KG1 (cell line): ENCODE measurements at regions not wholly inside any gene's neighbourhood (a gene's known extent, or its start where the extent isn't known, plus 50 kb on each side); places are given as distances from the start of the nearest gene placed in this dataset.
"Not testable (repeated sequence)": the region's sequence is repeated elsewhere in the genome, so short reads cannot be mapped to it uniquely, and the experiment has no call there.

Experiments
- DNase-seq: peaks from one replicate; lab custom pipeline; 2025; lab: John Stamatoyannopoulos, UW

DNA sequence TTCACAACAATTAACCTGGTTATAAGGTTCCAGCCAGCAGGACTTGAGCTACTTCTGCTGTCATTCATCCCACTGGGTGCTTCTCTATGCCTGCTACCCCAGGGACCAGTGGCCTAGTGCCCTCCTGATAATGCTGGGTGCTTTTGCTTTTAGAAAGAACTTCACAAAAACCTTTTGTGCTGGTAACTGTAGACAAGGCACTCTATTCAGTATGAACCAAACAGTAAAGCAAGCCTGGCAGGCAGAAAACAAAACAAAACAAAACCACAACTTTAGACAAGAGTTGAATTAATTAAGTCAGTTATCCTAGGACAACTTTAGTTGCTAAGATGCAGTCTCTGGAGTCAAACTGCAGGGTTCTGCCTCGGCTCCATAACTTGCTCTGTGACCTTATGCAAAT, 61.9 kb upstream of the ADGRL2 start:
- no peak for DNase-seq

DNA sequence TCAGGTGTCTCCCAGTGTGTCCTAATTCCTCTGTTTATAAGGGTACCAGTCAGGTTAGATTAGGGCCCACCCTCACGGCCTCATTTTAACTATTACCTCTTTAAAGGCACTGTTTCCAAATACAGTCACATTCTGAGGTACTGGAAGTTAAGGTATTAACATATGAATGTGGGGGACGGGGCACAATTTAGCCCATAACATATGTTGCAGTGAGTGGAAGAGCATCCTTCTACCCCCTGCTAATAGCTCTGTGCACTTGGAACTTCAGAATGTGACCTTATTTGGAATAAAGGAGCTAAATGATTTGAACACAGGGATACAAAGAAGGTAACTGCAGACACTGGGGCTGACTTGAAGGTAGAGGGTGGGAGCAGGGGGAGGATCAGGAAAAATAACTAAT, 67.3 kb upstream of the ADGRL2 start:
- DNase-seq, result no peak

DNA sequence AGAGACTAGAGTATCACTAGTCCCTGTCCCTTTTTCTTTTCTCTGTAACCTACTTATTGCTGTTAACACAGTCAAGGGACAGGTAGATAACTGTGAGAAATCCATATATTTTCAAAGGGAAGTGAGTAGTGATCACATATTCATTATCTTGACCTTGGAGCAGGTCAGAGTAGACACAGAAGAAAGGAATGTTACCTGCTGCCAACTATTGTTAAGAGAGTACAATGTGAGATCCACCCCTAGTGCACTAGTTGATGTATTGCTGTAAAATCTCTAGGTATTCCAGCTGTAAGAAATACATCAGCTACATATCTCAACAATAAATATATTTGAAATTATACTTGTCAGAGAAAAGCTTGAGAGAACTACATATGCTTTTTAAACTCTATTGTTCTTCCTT, 68.7 kb upstream of the ADGRL2 start:
- DNase-seq, result no peak

DNA sequence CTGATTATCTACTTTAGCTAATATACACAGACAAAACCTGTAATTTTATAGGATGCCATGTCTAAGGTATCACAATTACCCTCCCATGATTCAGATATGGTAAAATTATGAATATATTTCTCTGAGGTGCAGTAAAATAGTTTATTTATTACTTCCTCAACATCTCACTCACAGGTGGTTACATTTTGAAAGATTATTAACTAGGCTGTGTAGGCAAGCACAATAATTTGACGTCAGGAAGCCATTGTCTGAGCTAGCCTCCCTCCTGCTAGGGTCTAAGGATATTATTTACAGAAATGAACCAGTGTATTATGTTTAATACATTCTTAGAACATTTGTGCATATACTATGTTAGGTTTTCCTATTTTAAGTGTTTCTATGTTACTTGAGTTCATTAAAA, 69.9 kb upstream of the ADGRL2 start:
- no peak for DNase-seq

DNA sequence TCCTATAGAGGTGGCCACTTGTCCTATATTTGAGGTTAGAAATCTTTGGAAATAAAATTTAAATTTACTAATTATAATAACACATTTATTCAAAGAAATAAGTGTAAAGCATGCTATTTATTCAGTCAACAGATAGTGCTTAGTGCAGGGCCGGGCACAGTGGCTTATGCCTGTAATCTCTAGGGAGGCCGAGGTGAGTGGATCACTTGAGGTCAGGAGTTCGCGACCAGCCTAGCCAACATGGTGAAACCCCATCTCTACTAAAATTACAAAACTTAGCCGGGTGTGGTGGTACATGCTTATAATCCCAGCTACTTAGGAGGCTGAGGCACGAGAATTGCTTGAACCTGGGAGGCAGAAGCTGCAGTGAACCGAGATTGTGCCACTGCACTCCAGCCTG, 70.4 kb upstream of the ADGRL2 start:
- DNase-seq, result not testable (repeated sequence)

DNA sequence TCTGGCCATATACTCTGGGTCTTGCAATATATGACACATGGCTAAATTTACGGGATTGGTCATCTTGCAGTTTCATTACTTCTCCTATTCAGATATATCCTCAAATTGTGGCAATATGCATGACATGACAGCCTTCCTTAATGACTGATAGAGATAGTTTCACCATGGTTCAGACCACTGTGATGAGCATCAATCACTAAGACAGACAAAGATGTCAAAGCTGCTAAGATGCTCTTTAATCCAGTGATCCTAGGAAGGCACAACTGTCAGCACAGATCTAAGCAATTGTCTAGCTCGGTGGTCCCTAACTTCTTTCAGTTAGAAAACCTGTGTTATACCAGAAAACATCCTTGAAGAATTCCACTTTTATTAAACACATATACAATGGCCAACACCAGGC, 70.9 kb upstream of the ADGRL2 start:
- no peak for DNase-seq

DNA sequence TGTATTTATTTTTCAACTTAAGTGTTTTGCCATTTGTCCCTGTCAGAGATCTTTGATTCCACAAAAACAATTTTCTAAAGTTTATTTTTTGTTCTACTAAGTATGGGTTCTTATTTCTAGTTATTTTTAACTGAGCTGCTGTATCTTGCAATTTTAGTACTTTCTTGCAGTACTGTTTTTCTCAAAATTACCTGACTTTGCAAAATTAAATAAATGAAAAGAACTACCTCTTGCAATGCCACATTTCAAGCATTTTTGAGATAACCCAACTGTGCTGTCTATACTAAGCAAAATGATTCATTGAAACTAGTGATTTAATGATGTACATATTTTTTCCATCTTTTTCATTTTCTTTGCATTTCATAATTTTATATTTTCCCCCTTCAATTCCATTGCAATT, 71.5 kb upstream of the ADGRL2 start:
- no peak for DNase-seq

DNA sequence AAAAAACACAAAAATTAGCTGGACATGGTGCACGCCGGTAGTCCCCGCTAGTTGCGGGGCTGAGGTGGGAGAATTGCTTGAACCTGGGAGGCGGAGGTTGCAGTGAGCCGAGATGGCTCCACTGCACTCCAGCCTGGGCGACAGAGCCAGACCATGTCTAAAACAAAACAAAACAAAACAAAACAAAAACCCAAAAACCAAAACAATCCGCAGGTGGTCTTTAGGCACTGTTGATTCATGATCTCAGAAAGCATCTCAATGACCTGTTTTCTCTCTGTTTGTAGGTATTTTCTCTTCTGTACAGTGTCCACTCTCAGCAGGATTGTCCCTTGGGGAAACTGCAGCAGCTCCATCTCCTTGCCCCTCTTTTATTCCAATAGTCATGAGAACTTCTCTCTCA, 74.9 kb upstream of the ADGRL2 start:
- no peak for DNase-seq

DNA sequence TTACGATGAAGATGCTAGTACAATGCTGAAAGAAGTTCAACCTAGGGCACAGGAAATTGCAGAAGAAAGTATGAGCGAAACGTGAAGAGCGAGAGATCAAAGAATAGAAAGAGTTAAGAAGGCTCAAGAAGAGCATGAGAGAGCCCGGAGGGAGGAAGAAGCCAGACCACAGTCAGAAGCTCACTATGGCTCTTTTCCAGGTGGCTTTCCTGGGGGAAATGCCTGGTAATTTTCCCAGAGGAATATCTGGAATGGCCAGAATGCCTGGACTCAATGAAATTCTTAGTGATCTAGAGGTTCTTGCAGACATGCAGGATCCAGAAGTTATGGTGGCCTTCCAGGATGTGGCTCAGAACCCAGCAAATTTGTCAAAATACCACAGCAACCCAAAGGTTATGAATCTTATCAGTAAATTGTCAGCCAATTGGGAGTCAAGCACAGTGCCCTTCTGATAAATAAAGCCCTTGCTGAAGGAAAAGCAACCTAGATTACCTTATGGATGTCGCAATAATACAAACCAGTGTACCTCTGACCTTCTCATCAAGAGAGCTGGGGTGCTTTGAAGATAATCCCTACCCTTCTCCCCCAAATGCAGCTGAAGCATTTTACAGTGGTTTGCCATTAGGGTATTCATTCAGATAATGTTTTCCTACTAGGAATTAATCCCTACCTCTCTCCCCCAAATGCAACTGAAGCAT, 78.0 kb upstream of the ADGRL2 start:
- DNase-seq, result not testable (repeated sequence)

DNA sequence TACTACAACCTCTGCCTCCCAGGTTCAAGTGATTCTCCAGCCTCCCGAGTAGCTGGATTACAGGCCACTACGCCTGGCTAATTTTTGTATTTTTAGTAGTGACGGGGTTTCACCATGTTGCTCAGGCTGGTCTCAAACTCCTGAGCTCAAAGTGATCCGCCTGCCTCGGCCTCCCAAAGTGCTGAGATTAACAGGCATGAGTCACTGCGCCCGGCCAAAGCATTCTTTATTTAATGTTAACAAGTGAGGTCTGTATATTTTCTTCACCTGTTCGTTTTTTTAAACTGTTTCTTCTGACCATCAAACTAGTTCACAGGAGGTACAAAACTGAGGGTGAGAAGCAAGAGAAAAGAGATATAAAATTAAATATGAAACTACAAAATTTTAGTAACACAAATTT, 80.5 kb upstream of the ADGRL2 start:
- not testable (repeated sequence) for DNase-seq

DNA sequence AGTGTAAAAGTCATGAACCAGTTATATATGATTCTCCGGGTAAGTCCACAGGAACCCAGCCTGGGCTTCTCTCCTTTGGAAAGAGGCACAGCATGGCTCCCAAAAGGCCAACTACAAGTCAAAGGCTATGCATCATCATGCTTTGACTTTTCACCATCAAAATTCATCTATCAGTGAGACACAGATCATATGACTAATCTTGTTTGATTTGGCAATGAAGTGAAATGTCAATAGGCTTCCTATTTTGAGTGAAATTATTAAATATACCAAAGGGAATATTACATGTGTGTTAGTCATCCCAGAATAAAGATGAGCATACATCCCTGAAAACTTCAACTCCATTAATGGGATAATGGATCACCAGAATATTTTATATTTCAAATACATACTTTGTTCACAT, 83.5 kb upstream of the ADGRL2 start:
- DNase-seq, result no peak

DNA sequence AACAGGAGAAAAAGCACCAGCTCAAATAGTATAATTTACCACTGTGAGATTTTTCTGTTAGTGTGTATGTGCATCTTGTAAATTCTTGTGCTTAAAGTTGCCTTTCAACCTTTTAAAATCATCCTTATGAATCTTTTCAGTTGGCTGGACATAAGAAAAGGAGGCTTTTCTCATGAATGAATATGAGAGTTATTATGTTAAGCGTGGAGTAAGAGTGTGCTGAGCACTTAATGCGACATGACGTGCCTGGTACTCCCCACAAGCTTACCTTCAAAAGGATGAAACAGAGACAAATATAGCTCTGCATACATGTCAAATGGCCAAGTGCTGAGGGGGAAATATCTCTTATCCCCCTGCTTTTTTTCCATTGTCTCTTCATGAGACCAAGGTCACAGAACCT, 85.3 kb upstream of the ADGRL2 start:
- no peak for DNase-seq

DNA sequence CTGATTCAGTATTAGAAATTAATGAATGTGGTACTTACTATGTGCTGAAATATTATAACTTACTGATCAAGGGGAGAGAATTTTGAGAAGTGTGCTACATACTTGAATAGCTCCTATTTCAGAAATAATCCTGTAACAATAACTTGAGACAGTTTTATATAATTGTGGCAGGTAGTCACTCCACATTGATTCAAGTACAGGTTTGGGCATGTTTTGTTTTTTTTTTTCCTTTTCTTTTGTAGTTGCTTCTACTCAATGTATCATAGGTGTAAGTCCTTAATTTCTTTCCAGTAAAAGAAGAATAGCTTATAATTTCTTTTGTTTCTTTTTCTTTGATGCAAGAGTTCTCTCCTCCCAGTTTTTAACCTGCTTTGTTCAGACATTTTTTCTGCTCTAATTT, 86.1 kb upstream of the ADGRL2 start:
- DNase-seq, result no peak

DNA sequence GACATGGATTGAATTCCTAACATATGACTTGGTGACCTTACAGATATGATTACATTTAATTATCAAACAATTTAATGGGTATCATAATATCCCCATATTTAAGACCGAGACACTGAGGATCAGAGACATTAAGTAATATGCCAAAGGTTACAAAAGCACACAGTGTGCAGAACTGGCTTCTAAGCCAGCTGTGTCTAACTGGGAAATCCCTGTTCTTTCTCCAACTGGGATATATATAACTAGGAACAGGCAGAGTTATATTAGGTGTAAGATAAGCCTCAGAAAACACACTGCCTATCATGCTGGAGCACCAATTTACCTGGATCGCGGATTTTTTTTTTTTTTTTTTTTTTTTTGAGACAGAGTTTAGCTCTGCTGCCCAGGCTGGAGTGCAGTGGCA, 88.3 kb upstream of the ADGRL2 start:
- no peak for DNase-seq

DNA sequence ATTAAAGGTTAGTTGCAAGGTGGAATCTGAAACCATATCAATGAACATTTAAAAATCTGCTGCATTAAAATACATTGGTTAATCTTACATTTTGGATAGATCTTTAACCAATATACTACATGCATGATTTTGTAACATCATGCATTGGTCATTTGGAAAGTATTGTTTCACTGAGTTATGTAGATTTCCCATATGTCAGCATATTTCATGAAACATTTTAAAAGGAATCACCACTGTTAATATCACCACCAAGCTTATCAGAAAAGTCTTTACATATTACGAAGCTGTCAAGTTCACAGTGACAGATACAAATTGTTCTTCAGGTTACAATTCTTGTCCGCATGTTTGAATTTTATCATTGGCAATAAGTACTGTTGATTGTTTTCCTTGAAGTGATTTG, 89.9 kb upstream of the ADGRL2 start:
- no peak for DNase-seq

DNA sequence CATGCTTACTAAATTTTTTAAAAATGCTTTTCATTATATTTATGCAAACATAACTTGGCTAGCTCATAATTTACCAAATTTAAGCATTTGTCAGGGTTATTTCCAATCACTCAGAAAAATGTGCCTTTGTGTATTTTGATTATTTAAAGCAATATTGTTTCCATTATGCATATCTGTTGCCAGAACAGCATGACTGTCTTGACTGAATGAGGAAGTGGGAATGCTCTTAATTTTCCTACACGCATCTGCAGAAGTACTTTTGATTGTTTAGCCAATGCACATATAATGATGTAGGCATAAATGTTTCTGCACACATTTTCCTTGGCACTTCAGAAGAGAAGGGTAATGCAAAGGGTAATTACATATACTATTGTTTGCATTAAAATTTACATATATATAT, 92.5 kb upstream of the ADGRL2 start:
- DNase-seq, result no peak

DNA sequence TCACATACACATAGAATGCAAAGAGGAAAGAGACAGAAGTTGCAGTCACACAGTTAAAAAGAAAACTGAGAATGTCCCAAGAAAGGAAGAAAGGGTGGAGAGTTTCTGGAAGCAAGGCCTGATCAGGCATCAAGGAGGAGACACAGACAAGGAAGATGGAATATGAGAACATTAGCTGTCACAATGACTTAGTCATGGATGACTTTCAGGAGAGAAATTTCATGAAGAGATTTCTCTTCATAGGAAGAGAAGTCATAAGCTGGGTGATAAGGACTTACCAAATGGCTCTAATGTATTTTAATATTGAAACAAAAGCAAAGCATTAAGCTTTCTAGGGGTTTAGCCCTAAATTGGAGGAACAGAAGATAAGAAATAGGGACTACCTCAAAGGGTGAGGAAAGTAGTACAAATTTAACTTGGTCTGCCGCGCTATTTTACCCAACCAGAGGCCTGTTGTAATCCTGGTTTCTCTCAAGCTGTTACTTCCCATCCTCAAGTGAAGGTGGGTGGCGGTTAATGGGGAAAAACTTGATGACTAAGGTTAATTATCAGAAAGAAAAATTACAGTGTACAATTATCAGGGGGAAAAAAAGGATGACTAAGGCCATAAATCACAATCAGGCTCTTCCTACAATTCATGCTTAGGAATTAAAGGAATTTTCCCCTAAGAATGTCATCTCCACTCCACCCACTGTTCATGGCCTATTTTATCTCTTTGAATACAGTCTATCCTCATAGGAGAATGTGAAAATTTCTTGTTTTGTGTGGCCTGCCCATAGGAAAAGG, 93.9 kb upstream of the ADGRL2 start:
- DNase-seq, result no peak

DNA sequence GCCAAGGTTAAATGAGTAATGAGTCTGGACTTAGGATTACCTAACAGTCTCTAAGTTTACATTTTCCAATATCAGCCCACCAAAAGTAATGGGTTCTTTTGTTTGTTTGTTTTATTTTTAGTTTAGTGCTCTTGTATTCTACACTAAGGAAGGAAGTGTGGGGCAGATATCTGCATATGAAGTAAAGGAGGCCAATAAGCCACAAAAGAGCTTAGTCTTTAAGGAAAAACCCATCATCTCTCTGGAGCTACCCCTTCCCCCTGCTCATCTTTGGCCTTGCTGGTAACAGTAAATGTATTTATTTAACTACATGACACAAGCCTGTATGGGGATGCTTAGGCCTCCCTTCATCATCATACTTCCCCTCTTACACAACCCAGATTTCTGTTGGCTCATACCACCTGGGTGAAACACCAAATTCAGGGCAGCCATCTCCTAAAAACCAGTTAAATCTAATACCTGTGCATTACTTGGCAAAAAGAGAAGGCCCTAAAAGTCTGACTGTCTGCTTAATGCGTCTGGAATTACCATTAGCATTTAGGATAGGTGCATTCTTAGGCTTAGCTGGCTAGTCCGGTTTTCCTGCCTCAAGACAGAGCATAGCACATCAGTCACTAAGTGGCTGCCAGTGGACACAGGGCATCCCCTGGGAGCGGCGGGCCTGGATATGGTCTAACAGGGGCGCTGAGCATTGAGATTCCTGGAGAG, 96.8 kb upstream of the ADGRL2 start:
- no peak for DNase-seq

DNA sequence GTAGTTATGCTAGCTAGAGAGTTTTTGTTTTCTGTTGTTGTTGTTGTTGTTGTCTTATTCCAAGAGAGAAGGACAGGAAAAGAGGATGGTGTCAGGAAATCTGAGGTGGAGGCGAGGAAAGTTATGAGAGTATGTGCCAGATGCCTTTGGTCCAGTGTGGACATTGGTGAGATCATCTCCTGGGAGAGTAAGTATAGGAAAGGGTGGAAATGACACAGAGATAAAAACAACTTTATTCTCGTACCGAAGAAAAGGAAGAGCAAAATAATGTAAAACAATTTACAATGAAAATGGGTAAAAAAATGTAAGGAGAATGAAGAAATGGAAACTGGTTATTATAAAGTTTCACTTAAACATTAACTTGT, 97.4 kb upstream of the ADGRL2 start:
- no peak for DNase-seq

DNA sequence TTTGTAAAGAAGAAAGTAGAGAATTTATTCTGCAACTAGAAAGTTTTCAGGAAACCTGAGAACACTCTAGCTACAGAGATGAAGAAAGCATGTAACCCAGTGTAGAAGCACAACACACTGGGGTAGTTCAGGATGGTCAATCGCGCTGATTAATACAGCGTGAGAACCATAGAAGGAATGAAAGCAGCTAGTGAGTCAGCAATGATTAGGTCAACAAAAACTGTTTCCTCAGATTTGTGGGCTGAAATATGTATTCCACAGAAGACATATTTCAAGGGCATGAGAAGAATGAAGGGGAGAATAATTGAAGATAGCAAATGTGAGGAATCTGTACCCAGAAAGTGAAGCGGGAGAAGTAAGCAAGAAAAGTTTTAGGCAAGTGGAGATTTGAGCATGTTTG, 97.8 kb upstream of the ADGRL2 start:
- no peak for DNase-seq

DNA sequence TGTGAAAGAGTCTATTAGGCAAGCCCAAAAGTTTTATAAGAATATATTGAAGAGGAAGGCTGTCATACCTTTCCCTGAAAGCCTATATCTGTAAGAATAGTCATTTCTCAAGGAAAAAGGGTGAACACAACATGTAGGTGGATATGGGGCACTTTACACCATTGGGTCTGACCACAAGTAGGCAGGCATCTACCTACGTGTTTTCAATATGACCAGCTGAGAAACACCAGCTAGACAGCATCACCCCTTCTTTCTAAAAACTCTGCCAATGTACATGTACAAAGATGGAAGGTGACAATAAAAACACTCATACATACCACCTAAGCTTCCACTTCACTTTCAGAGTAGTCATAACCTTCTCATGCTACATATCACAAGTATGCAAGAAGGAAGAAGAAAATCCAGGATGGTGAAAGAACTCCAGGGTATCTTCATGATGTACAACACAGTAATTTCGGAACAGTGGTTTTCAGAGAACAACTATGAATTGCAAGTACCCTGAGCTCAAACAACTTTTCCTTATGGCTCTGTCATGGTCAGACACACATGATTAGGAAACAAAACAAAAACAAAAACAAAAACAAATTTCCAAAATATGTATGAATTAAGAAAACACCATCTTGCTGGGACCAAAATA, 98.5 kb upstream of the ADGRL2 start:
- no peak for DNase-seq

DNA sequence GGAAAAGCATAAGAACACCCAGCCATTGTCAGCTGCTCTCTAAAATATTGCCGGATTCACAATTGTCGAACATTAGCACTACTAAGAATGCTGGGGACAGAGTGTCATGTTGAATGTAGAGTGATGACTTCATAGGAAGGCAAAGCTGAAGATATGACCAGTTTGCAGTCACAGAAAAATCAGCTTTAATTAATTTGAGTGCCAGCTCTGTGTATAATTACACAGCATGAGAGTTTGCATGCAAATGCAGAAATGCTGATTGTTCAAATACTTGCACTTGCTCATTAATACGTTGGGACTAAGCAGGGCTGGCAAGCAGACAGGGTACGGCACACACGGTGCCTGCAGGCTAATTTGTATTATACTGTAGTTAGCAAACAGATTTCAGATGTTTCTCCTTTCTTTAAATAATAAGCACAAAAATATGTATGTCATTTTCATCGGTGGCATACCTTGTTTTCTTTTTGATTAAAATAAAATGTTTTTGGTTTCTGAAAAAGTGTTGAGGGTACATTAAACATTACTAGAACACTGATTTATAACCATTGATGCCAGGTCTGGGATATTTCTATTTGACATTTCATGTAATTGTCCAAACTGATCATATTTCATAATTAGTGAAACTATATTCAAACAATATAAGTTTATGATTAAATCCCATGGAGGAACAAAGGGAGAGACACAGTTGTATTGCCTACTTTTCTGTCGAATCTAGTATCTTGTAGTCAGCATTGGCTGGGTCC, 99.8 kb upstream of the ADGRL2 start:
- no peak for DNase-seq
